ENCODE measurements at regions not wholly inside any gene's neighbourhood (a gene's known extent, or its start where the extent isn't known, plus 50 kb on each side); places are given as distances from the start of the nearest gene placed in this dataset.

DNA sequence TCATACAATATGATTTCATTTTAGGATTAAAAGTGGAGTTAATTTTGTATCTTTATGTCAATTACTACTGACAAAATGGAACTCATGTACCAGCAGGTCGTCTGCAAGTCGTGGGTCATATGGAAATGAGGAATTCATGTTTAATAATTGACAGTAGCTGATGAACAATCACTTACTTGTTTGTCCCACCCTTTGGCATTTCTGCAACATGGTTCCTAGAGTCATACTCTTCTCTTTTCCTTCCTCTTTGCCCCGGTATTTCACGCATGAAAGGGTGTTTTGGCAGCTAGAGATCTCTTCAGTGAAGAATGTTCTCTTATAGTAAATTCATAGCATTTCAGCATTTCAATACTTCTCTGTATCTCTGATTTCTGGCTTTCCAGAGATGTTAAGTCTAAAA lies 133.3 kb upstream of the SLC24A5 start:
- no peak overlapping the region for H2BK12ac ChIP-seq (ENCODE audit: low read depth, low read length)
- H4K91ac ChIP-seq (replicated peaks; ENCODE audit: insufficient read length, low read length): no peak overlapping the region
- H4K20me1 ChIP-seq (replicated peaks in 1 of 2; ENCODE audit: control insufficient read depth in 1 of 2, insufficient read depth in 2 of 2, low read length in 2 of 2): no peaks in the 10 kb centered on the region
- H4K8ac ChIP-seq (ENCODE audit: extremely low read depth, insufficient read depth, low read length): no peak overlapping the region
- H3K27me3 ChIP-seq (replicated peaks in 1 of 4; ENCODE audit: control insufficient read depth in 3 of 4, extremely low read depth in 1 of 4, insufficient read depth in 3 of 4, low read length in 3 of 4): no peaks in the 10 kb centered on the region
- no peak overlapping the region for H4K5ac ChIP-seq (ENCODE audit: insufficient read length, low read depth, low read length)
- ChIA-PET CTCF (ENCODE audit: partially characterized antibody) (interaction anchor here (0.6 to 5.2 kb wide), 64 partner anchors 9 to 798 kb away, joined by 3 to 44 read pairs (median 4); partner anchors contain the start of gene SEMA6D), POLR2A (ENCODE audit: partially characterized antibody) (no interaction called here)
- DNase-seq (ENCODE audit: low read depth in 1 of 2, low spot score in 2 of 2): no peak
- H3K14ac ChIP-seq (ENCODE audit: insufficient read length): no peak overlapping the region
- no peak overlapping the region for H3K56ac ChIP-seq (replicated peaks; ENCODE audit: insufficient read length, low read depth, low read length)
- H3K9ac ChIP-seq (replicated peaks in 1 of 4; ENCODE audit: extremely low read depth in 1 of 4, low read depth in 3 of 4, low read length in 3 of 4): no peak overlapping the region
- no peak overlapping the region for H3K4me3 ChIP-seq (ENCODE audit: extremely low read depth in 1 of 4, insufficient read depth in 2 of 4, low read depth in 3 of 4, low read length in 4 of 4)
- H3K18ac ChIP-seq (ENCODE audit: extremely low read depth, low read length): no peak overlapping the region
- H2AK5ac ChIP-seq (ENCODE audit: low read depth, low read length): no peak overlapping the region
- no peaks in the 10 kb centered on the region for H3K36me3 ChIP-seq (ENCODE audit: control insufficient read depth in 2 of 4, insufficient read depth in 4 of 4, low read length in 3 of 4)
- H3K79me1 ChIP-seq (ENCODE audit: low read depth, low read length): no peaks in the 10 kb centered on the region
- H3K23me2 ChIP-seq (ENCODE audit: low read depth, low read length): no peaks in the 10 kb centered on the region; the same call in 1 of the 2 replicates
- no peaks in the 10 kb centered on the region for H3K4me1 ChIP-seq (replicated peaks in 1 of 4; ENCODE audit: control insufficient read depth in 3 of 4, insufficient read depth in 4 of 4, low read length in 3 of 4)
- H3K27ac ChIP-seq (ENCODE audit: low read depth, low read length): no peak overlapping the region
- no peaks in the 10 kb centered on the region for H3K9me3 ChIP-seq (ENCODE audit: insufficient read depth in 2 of 2, low read depth in 1 of 2, low read length in 1 of 2)
- H3K79me2 ChIP-seq (ENCODE audit: control insufficient read depth in 1 of 2, insufficient read depth in 2 of 2, low read length in 2 of 2): no peaks in the 10 kb centered on the region
- no peak for FAIRE-seq
- H2BK5ac ChIP-seq (ENCODE audit: low read depth, low read length): no peak overlapping the region
- no peak overlapping the region for H2BK120ac ChIP-seq (replicated peaks; ENCODE audit: low read depth, low read length)
- no peak overlapping the region for H3K4ac ChIP-seq (replicated peaks; ENCODE audit: insufficient read length, low read depth, low read length)
- no peak overlapping the region for H3K4me2 ChIP-seq (ENCODE audit: insufficient read depth in 1 of 2, low read depth in 2 of 2, low read length in 2 of 2)
- H2BK20ac ChIP-seq (ENCODE audit: low read length): no peak overlapping the region
- H3K23ac ChIP-seq (ENCODE audit: insufficient read length): no peak overlapping the region
- no peak overlapping the region for H2AFZ ChIP-seq (ENCODE audit: low read length)
- 69% methylated on average over 4 of the region's 4 CpGs; no CpG with 5 or more reads in 1 of the 2 experiments for WGBS, 2 experiments (ENCODE audit: extremely low coverage in 1 of 2, insufficient coverage in 1 of 2, insufficient read length in 1 of 2, insufficient replicate concordance in 2 of 2, low coverage in 1 of 2, low lambda C conversion rate in 2 of 2, missing lambda C conversion rate in 1 of 2)
- H2BK15ac ChIP-seq (ENCODE audit: low read length): no peak overlapping the region
- TF ChIP-seq RXRA (IDR thresholded peaks at IDR 0.05; ENCODE audit: insufficient read depth, low read depth, low read length) (no peak), YY1 (IDR thresholded peaks at IDR 0.05; ENCODE audit: low read depth, low read length) (no peak), FOSL1 (IDR thresholded peaks at IDR 0.05; ENCODE audit: insufficient read depth, low read depth, low read length) (no peak), SAP30 (IDR thresholded peaks at IDR 0.05; ENCODE audit: insufficient read depth, insufficient replicate concordance, low read length) (no peak), JUND (IDR thresholded peaks at IDR 0.05; ENCODE audit: low read length) (no peak), SUZ12 (IDR thresholded peaks at IDR 0.05; ENCODE audit: low read length) (no peak), TEAD4 (IDR thresholded peaks at IDR 0.05; ENCODE audit: low read depth, low read length) (no peak), JUN (IDR thresholded peaks at IDR 0.05; ENCODE audit: low read depth, low read length) (no peak), BRCA1 (IDR thresholded peaks at IDR 0.05; ENCODE audit: low read depth, low read length) (no peak)
- TF ChIP-seq, protein P1, sequence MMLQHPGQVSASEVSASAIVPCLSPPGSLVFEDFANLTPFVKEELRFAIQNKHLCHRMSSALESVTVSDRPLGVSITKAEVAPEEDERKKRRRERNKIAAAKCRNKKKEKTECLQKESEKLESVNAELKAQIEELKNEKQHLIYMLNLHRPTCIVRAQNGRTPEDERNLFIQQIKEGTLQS (IDR thresholded peaks at IDR 0.05; ENCODE audit: insufficient read depth, low read depth, low read length): no peak
